NCI-H146 treated with DMSO at 0.1 percent for 48 hours (cell line): ENCODE measurements at regions not wholly inside any gene's neighbourhood (a gene's known extent, or its start where the extent isn't known, plus 50 kb on each side); places are given as distances from the start of the nearest gene placed in this dataset.
"Not testable (repeated sequence)": the region's sequence is repeated elsewhere in the genome, so short reads cannot be mapped to it uniquely, and the experiment has no call there.

Experiments
- DNase-seq: peaks from one replicate; lab custom pipeline; 2025; ENCODE audit not compliant: unreplicated experiment; lab: John Stamatoyannopoulos, UW

- no peak for DNase-seq
Measured at GRCh38 chr4:130043732-130044160, 947.8 kb downstream of the C4orf33 start.

- no peak for DNase-seq
Measured at GRCh38 chr4:130044788-130045531, 949.0 kb downstream of the C4orf33 start.

GRCh38 chr4:130053723-130054122, 957.8 kb downstream of the C4orf33 start:
- DNase-seq, result no peak

GRCh38 chr4:130054908-130055307, 959.0 kb downstream of the C4orf33 start:
- no peak for DNase-seq

- no peak for DNase-seq
Measured at GRCh38 chr4:130056286-130056685, 960.3 kb downstream of the C4orf33 start.

- DNase-seq, result no peak
Measured at GRCh38 chr4:130064471-130064870, 968.5 kb downstream of the C4orf33 start.

- DNase-seq, result no peak
Measured at GRCh38 chr4:130067419-130067818, 971.5 kb downstream of the C4orf33 start.

GRCh38 chr4:130068072-130068471, 972.1 kb downstream of the C4orf33 start:
- no peak for DNase-seq

- DNase-seq, result no peak
Measured at GRCh38 chr4:130071746-130072145, 975.8 kb downstream of the C4orf33 start.

GRCh38 chr4:130073145-130073790, 977.3 kb downstream of the C4orf33 start:
- DNase-seq, result no peak

- DNase-seq, result no peak
Measured at GRCh38 chr4:130074096-130074495, 978.1 kb downstream of the C4orf33 start.

GRCh38 chr4:130077275-130077674, 981.3 kb downstream of the C4orf33 start:
- DNase-seq, result no peak

- not testable (repeated sequence) for DNase-seq
Measured at GRCh38 chr4:130079027-130079426, 983.1 kb downstream of the C4orf33 start.

GRCh38 chr4:130080872-130081451, 985.0 kb downstream of the C4orf33 start:
- DNase-seq, result no peak

- DNase-seq, result no peak
Measured at GRCh38 chr4:130090427-130090826, 994.5 kb downstream of the C4orf33 start.

GRCh38 chr4:130092187-130093015, 996.4 kb downstream of the C4orf33 start:
- no peak for DNase-seq

GRCh38 chr4:130099105-130099504, 1003.2 kb downstream of the C4orf33 start:
- no peak for DNase-seq

GRCh38 chr4:130110189-130110588, 1014.2 kb downstream of the C4orf33 start:
- no peak for DNase-seq

- DNase-seq, result no peak
Measured at GRCh38 chr4:130110770-130111169, 1014.8 kb downstream of the C4orf33 start.

GRCh38 chr4:130124066-130124465, 1028.1 kb downstream of the C4orf33 start:
- DNase-seq, result no peak

GRCh38 chr4:130125467-130125866, 1029.5 kb downstream of the C4orf33 start:
- DNase-seq, result no peak
